Stimulated activated effector memory CD8-positive, alpha-beta T cell treated with anti-CD3 and anti-CD28 coated beads, Interleukin-12 subunit alpha, Interleukin-12 subunit beta, amount 100 ng/mL, for 72 hours (primary cell): ENCODE measurements at regions not wholly inside any gene's neighbourhood (a gene's known extent, or its start where the extent isn't known, plus 50 kb on each side); places are given as distances from the start of the nearest gene placed in this dataset.

ENCODE experiments used
- ATAC-seq: fragments of 150-1000 bp; cut with Tn5 transposase; 2 replicates; pipeline ENCODE4 v1.10.0; 2021
- DNase-seq, 2 donors: peaks; one replicate each; pipeline ENCODE4 v3.0.0; 2021 to 2022; ENCODE audit warnings: low spot score in 2 of 2
- H3K27ac Mint-ChIP-seq: one replicate; pipeline ENCODE4 v1.8.0; 2022; ENCODE audit warnings: mild to moderate bottlenecking, mixed read lengths
- H3K36me3 Mint-ChIP-seq: one replicate; pipeline ENCODE4 v1.8.0; 2022; ENCODE audit warnings: mild to moderate bottlenecking, mixed read lengths
- H3K4me1 Mint-ChIP-seq: one replicate; pipeline ENCODE4 v1.8.0; 2022; ENCODE audit warnings: mixed read lengths
- H3K4me3 Mint-ChIP-seq: one replicate; pipeline ENCODE4 v1.8.0; 2022; ENCODE audit warnings: mild to moderate bottlenecking, mixed read lengths
- H3K9me3 Mint-ChIP-seq: one replicate; pipeline ENCODE4 v1.8.0; 2022; ENCODE audit warnings: mixed read lengths

DNA sequence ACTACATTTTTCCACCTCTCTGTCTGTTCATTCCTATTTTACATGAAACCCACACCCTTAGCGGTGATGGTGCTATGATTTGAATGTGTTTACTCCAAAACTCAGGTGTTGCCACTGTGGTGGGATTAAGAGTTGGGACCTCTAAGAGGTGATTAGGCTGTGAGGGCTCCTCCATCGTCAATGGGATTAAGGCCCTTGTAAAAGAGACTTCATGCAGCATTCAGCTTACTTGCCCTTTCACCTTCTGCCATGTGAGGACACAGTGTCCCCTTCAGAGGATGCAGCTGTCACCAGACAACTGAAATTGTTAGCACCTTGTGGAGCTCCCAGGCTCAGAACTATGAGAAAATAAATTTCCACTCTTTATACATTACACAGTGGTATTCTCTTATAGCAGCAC, 182.2 kb downstream of the NOC3L start:
- Mint-ChIP-seq H3K4me3 (no peak overlapping the region), H3K27ac (no peak overlapping the region), H3K4me1 (no peaks in the 10 kb centered on the region), H3K9me3 (peaks cover 6% of the 10 kb centered on the region), H3K36me3 (no peaks in the 10 kb centered on the region)
- DNase-seq, result no peak
- ATAC-seq, result no peak

GRCh38 chr10:94183666-94184264, 179.0 kb downstream of the NOC3L start:
- ATAC-seq (peak; percentile 79), DNase-seq (no peak)
- H3K4me1 Mint-ChIP-seq, result no peaks in the 10 kb centered on the region
- H3K4me3 Mint-ChIP-seq, result no peak overlapping the region
- H3K9me3 Mint-ChIP-seq, result peaks cover 6% of the 10 kb centered on the region
- H3K27ac Mint-ChIP-seq, result no peak overlapping the region
- H3K36me3 Mint-ChIP-seq, result no peaks in the 10 kb centered on the region

- H3K9me3 Mint-ChIP-seq, result peaks cover 6% of the 10 kb centered on the region
- H3K36me3 Mint-ChIP-seq, result no peaks in the 10 kb centered on the region
- no peak for ATAC-seq
- DNase-seq, result no peak
- no peaks in the 10 kb centered on the region for H3K4me1 Mint-ChIP-seq
- no peak overlapping the region for H3K27ac Mint-ChIP-seq
- H3K4me3 Mint-ChIP-seq, result no peak overlapping the region
These were observed 176.0 kb downstream of the NOC3L start for GRCh38 chr10:94186722-94187121.

DNA sequence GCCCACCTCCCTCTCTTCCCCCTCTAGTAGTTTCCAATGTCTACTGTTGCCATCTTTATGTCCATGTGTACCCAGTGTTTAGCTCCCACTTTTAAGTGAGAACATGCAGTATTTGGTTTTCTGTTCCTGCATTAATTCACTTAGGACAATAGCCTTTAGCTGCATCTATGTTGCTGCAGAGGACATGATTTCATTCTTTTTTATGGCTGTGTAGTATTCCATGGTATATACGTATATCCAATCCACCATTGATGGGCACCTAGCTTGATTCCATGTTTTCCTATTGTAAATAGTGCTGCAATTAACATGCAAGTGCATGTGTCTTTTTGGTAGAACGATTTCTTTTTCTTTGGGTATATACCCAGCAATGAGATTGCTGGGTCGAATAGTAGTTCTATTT, 170.4 kb downstream of the NOC3L start:
- no peak overlapping the region for H3K27ac Mint-ChIP-seq

GRCh38 chr10:94192974-94193373, 169.8 kb downstream of the NOC3L start:
- no peaks in the 10 kb centered on the region for H3K4me1 Mint-ChIP-seq
- H3K9me3 Mint-ChIP-seq, result no peaks in the 10 kb centered on the region
- no peak overlapping the region for H3K27ac Mint-ChIP-seq
- H3K36me3 Mint-ChIP-seq, result no peaks in the 10 kb centered on the region
- DNase-seq, result no peak
- no peak for ATAC-seq
- H3K4me3 Mint-ChIP-seq, result no peak overlapping the region

More for the DNA sequence above, 170.4 kb downstream of the NOC3L start:
- Mint-ChIP-seq H3K4me1 (no peaks in the 10 kb centered on the region), H3K9me3 (no peaks in the 10 kb centered on the region), H3K36me3 (no peaks in the 10 kb centered on the region), H3K4me3 (no peak overlapping the region)
- ATAC-seq, result no peak
- no peak for DNase-seq

DNA sequence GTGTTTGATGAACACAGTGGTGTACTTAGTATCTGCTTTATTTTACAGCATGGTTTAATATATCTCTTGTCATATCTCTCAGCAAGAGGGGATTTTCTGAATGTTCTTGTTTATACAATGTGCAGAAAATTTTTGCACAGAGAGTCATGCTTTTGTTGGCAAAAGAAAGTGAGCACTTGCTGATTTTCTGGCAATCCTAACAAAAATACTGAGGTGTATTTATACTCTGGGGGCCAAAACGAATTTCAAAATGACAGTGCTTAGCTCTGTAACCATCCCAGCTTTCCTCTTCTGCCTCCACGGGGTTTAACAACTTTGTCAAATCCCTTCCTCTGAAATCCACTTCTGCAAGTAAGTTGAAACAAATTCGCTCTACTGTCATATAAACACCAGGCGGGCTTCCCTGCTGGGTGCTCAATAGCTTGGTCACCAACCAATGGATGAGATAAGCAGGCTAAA, 169.2 kb downstream of the NOC3L start:
- H3K9me3 Mint-ChIP-seq, result no peaks in the 10 kb centered on the region
- H3K27ac Mint-ChIP-seq, result no peak overlapping the region
- DNase-seq, result no peak
- H3K4me1 Mint-ChIP-seq, result no peaks in the 10 kb centered on the region
- no peaks in the 10 kb centered on the region for H3K36me3 Mint-ChIP-seq
- no peak for ATAC-seq
- H3K4me3 Mint-ChIP-seq, result no peak overlapping the region

DNA sequence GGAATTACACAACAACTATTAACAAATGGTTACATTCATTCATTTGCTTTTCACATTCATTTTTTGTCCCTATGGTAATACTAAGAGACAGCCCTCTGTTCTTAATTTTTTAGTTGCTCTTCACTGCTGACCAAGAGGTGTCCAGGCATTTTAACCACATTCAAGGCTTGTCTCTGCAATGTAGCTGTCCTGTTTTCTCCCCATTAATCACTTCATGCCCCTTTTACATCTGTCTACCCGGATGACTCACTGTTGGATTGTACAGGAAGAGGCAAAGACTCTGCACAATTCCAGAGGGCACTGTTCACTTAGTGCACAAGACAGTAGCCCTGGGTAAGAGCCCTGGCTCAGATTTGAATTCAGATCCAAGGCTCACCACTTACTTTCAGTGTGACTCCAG, 168.5 kb downstream of the NOC3L start:
- Mint-ChIP-seq H3K9me3 (no peaks in the 10 kb centered on the region), H3K4me3 (no peak overlapping the region), H3K36me3 (no peaks in the 10 kb centered on the region), H3K4me1 (no peaks in the 10 kb centered on the region), H3K27ac (no peak overlapping the region)
- ATAC-seq (no peak), DNase-seq (no peak)

- H3K36me3 Mint-ChIP-seq, result no peaks in the 10 kb centered on the region
- no peak overlapping the region for H3K4me3 Mint-ChIP-seq
- H3K9me3 Mint-ChIP-seq, result no peaks in the 10 kb centered on the region
- ATAC-seq (no peak), DNase-seq (no peak)
- H3K4me1 Mint-ChIP-seq, result no peaks in the 10 kb centered on the region
- no peak overlapping the region for H3K27ac Mint-ChIP-seq
These were observed 165.5 kb downstream of the NOC3L start for GRCh38 chr10:94197241-94197640.

DNA sequence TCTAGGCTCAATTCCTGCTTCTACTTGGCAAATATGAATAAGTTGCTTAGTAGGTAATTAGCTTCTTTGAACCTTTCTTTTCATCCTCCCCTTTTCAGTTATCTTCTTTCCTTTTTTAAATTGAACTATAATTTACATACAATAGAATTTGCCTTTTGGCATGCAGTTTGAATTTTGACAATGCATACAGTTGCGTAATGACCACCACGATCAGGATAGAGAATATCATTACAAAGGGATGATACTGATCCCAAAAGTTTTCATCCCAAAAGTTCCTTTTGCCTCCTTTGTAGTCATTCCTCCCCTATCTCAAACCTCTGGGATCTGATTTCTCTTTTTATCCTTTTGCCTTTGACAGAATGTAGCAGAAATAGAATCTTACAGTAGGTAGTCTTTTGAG, 164.4 kb downstream of the NOC3L start:
- Mint-ChIP-seq H3K4me1 (no peaks in the 10 kb centered on the region), H3K4me3 (no peak overlapping the region), H3K9me3 (no peaks in the 10 kb centered on the region), H3K36me3 (no peaks in the 10 kb centered on the region), H3K27ac (no peak overlapping the region)
- ATAC-seq, result no peak
- no peak for DNase-seq

DNA sequence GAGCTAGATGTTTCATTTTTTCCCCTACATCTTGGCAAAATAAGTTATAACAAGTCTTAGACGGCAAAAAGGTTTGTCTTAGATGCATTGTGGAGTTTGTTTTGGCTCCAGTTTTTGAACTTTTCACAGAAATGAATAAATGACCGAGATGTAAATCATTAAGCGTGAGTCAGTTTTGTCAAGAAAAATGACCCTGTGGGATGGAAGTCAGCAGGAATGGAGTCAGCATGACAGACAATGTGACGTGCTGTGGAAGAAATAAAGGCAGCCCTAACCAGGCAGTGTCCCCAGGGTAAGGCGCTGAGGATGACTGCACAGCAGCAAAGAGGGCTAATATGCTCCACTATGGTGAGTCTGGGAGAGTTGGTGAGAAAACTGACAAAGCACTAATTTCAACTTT, 163.2 kb downstream of the NOC3L start:
- no peak for ATAC-seq
- Mint-ChIP-seq H3K4me1 (no peaks in the 10 kb centered on the region), H3K36me3 (no peaks in the 10 kb centered on the region)

GRCh38 chr10:94200146-94200837, 162.4 kb downstream of the NOC3L start:
- Mint-ChIP-seq H3K9me3 (peaks cover 4% of the 10 kb centered on the region), H3K4me1 (no peaks in the 10 kb centered on the region), H3K27ac (no peak overlapping the region), H3K4me3 (no peak overlapping the region), H3K36me3 (no peaks in the 10 kb centered on the region)
- DNase-seq, result no peak
- no peak for ATAC-seq

More for the DNA sequence above, 163.2 kb downstream of the NOC3L start:
- Mint-ChIP-seq H3K9me3 (peaks cover 4% of the 10 kb centered on the region), H3K4me3 (no peak overlapping the region), H3K27ac (no peak overlapping the region)
- DNase-seq, result no peak

- no peak for DNase-seq
- ATAC-seq, result no peak
- H3K4me1 Mint-ChIP-seq, result peaks cover 18% of the 10 kb centered on the region
- no peaks in the 10 kb centered on the region for H3K36me3 Mint-ChIP-seq
- H3K27ac Mint-ChIP-seq, result no peak overlapping the region
- no peak overlapping the region for H3K4me3 Mint-ChIP-seq
- H3K9me3 Mint-ChIP-seq, result peaks cover 6% of the 10 kb centered on the region
These were observed 157.3 kb downstream of the NOC3L start for GRCh38 chr10:94205396-94205831.

DNA sequence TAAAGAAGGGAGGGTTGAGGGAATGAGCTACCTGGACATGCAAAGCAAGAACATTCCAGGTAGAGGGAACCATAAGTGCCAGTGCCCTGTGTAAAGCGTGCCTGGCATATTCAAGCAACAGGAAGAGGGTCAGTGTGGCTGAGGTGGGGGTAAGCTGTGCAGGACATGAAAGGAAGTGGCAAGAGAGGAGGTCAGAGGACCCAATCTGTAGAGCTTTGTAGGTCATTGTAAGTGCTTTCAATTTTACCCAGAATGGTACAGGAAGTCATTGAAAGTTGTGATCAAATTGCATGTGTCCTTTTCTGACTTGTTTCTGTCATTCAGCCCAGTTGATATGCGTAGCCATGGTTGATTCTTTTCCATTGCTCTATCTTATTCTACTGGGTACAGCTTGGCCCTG, 156.6 kb downstream of the NOC3L start:
- Mint-ChIP-seq H3K36me3 (no peaks in the 10 kb centered on the region), H3K27ac (no peak overlapping the region), H3K4me3 (no peak overlapping the region), H3K9me3 (peaks cover 6% of the 10 kb centered on the region), H3K4me1 (peaks cover 18% of the 10 kb centered on the region)
- no peak for DNase-seq
- ATAC-seq, result no peak

DNA sequence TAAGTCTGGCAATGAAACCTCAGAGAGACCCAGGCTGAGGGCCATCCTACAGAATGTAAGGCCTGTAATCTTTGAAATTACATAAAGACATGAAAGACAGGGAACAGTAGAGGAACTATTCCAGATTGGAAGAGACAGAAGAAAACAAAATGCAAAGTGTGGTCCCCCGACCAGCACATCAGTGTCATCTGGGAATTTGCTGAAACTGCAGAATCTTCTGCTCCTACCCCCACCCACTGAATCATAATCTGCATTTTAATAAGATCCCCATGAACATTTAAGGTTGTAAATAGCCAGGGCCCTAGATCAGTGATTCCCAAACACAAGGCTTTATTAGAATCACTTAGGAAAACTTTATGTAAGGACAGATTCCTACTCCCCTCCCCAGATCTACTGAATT, 154.4 kb downstream of the NOC3L start:
- DNase-seq, result no peak
- Mint-ChIP-seq H3K4me3 (no peak overlapping the region), H3K9me3 (peaks cover 6% of the 10 kb centered on the region), H3K27ac (no peak overlapping the region), H3K36me3 (no peaks in the 10 kb centered on the region), H3K4me1 (peaks cover 18% of the 10 kb centered on the region)
- ATAC-seq, result no peak

GRCh38 chr10:94210440-94211168, 152.1 kb downstream of the NOC3L start:
- Mint-ChIP-seq H3K4me3 (no peak overlapping the region), H3K4me1 (peaks cover 17% of the 10 kb centered on the region), H3K27ac (no peak overlapping the region), H3K36me3 (no peaks in the 10 kb centered on the region), H3K9me3 (peaks cover 2% of the 10 kb centered on the region)
- DNase-seq (no peak), ATAC-seq (peak; percentile 7)

DNA sequence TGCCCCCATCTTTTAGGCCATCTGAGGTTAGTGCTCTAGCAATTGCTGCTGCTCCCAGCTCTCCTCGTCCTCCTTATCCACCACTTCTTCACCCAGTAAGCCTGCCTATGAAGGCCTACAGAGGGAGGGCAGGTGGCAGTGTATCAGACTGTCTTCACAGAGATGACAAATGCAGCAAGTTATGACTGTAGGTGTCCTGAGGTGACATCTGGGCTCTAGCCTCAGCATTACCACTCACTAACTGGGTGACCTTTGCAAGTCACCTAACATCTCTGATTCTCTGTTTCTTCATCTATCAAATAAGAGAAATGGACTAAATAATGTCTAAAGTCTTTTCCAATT, 151.6 kb downstream of the NOC3L start:
- no peak overlapping the region for H3K27ac Mint-ChIP-seq
- DNase-seq (no peak), ATAC-seq (peak; percentile 38)
- no peak overlapping the region for H3K4me3 Mint-ChIP-seq
- peaks cover 12% of the 10 kb centered on the region for H3K4me1 Mint-ChIP-seq
- H3K36me3 Mint-ChIP-seq, result no peaks in the 10 kb centered on the region
- H3K9me3 Mint-ChIP-seq, result no peaks in the 10 kb centered on the region
